Esophagus muscularis mucosa (tissue), 3 donors: ENCODE measurements at regions not wholly inside any gene's neighbourhood (a gene's known extent, or its start where the extent isn't known, plus 50 kb on each side); places are given as distances from the start of the nearest gene placed in this dataset.

Source experiments
- POLR2A ChIP-seq: fragments of 450-650 bp; IDR thresholded peaks from one replicate; pipeline ENCODE4 v1.6.1; 2017; ENCODE audit warnings: antibody characterized with exemption, moderate library complexity, mild to moderate bottlenecking, low read depth
- TF ChIP-seq, protein P1 (sequence below), 3 experiments: fragments of 200-600 bp in 2 of 3; fragments of 450-650 bp in 1 of 3; sonication (generic) in 2 of 3; IDR thresholded peaks; one replicate each; pipeline ENCODE4 v1.5.1; 2017 to 2019; ENCODE audit warnings: antibody characterized with exemption in 3 of 3, mild to moderate bottlenecking in 2 of 3, moderate library complexity in 1 of 3

GRCh38 chr13:19362946-19363510 lies 181.4 kb upstream of the TUBA3C start:
- no peak for TF ChIP-seq POLR2A
- TF ChIP-seq, protein P1, sequence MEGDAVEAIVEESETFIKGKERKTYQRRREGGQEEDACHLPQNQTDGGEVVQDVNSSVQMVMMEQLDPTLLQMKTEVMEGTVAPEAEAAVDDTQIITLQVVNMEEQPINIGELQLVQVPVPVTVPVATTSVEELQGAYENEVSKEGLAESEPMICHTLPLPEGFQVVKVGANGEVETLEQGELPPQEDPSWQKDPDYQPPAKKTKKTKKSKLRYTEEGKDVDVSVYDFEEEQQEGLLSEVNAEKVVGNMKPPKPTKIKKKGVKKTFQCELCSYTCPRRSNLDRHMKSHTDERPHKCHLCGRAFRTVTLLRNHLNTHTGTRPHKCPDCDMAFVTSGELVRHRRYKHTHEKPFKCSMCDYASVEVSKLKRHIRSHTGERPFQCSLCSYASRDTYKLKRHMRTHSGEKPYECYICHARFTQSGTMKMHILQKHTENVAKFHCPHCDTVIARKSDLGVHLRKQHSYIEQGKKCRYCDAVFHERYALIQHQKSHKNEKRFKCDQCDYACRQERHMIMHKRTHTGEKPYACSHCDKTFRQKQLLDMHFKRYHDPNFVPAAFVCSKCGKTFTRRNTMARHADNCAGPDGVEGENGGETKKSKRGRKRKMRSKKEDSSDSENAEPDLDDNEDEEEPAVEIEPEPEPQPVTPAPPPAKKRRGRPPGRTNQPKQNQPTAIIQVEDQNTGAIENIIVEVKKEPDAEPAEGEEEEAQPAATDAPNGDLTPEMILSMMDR (IDR thresholded peaks at IDR 0.05), result no peak
